ENCODE measurements at regions not wholly inside any gene's neighbourhood (a gene's known extent, or its start where the extent isn't known, plus 50 kb on each side); places are given as distances from the start of the nearest gene placed in this dataset.
"Not testable (repeated sequence)": the region's sequence is repeated elsewhere in the genome, so short reads cannot be mapped to it uniquely, and the experiment has no call there.

GRCh38 chr1:172931340-172931739, 119.4 kb downstream of the TNFSF18 start:
- no peak for DNase-seq

GRCh38 chr1:172931761-172932160, 119.0 kb downstream of the TNFSF18 start:
- no peak for DNase-seq

- DNase-seq, result no peak
Measured at GRCh38 chr1:172932981-172933380, 117.8 kb downstream of the TNFSF18 start.

GRCh38 chr1:172934417-172934762, 116.4 kb downstream of the TNFSF18 start:
- DNase-seq, result no peak

GRCh38 chr1:172935062-172935592, 115.6 kb downstream of the TNFSF18 start:
- DNase-seq, result no peak

- DNase-seq, result no peak
Measured at GRCh38 chr1:172936088-172936645, 114.6 kb downstream of the TNFSF18 start.

GRCh38 chr1:172938681-172939080, 112.1 kb downstream of the TNFSF18 start:
- DNase-seq, result no peak

- no peak for DNase-seq
Measured at GRCh38 chr1:172939475-172939874, 111.3 kb downstream of the TNFSF18 start.

GRCh38 chr1:172940174-172940855, 110.4 kb downstream of the TNFSF18 start:
- no peak for DNase-seq

GRCh38 chr1:172941471-172941870, 109.3 kb downstream of the TNFSF18 start:
- DNase-seq, result no peak

- DNase-seq, result no peak
Measured at GRCh38 chr1:172941945-172942344, 108.8 kb downstream of the TNFSF18 start.

GRCh38 chr1:172943138-172943537, 107.6 kb downstream of the TNFSF18 start:
- DNase-seq, result not testable (repeated sequence)

GRCh38 chr1:172944931-172945330, 105.8 kb downstream of the TNFSF18 start:
- DNase-seq, result no peak

- DNase-seq, result no peak
Measured at GRCh38 chr1:172946814-172947507, 103.8 kb downstream of the TNFSF18 start.

GRCh38 chr1:172948457-172948856, 102.3 kb downstream of the TNFSF18 start:
- DNase-seq, result no peak

- DNase-seq, result no peak
Measured at GRCh38 chr1:172949096-172949495, 101.6 kb downstream of the TNFSF18 start.

GRCh38 chr1:172950528-172950927, 100.2 kb downstream of the TNFSF18 start:
- no peak for DNase-seq

- DNase-seq, result no peak
Measured at GRCh38 chr1:172951730-172952365, 98.9 kb downstream of the TNFSF18 start.

GRCh38 chr1:172952516-172952915, 98.2 kb downstream of the TNFSF18 start:
- no peak for DNase-seq

- DNase-seq, result no peak
Measured at GRCh38 chr1:172954476-172955150, 96.1 kb downstream of the TNFSF18 start.

- no peak for DNase-seq
Measured at GRCh38 chr1:172955161-172955815, 95.5 kb downstream of the TNFSF18 start.

GRCh38 chr1:172956871-172957270, 93.9 kb downstream of the TNFSF18 start:
- DNase-seq, result no peak

Measured in NCI-H510A (cell line).